Esophagus squamous epithelium (tissue), 4 donors: ENCODE measurements at regions not wholly inside any gene's neighbourhood (a gene's known extent, or its start where the extent isn't known, plus 50 kb on each side); places are given as distances from the start of the nearest gene placed in this dataset.

Source experiments
- CTCF ChIP-seq, 6 experiments: fragments of 450-650 bp in 4 of 6; fragments of 200-600 bp in 2 of 6; sonication (generic) in 2 of 6; IDR thresholded peaks; one replicate each; pipeline ENCODE4 v1.5.1; 2016 to 2019; ENCODE audit warnings: antibody characterized with exemption in 6 of 6, mild to moderate bottlenecking in 4 of 6, moderate library complexity in 4 of 6
- POLR2A ChIP-seq, 4 donors: fragments of 450-650 bp; IDR thresholded peaks; one replicate each; pipeline ENCODE4 v1.6.1; 2017; ENCODE audit warnings: antibody characterized with exemption in 4 of 4, mild to moderate bottlenecking in 4 of 4, moderate library complexity in 3 of 4

GRCh38 chr7:131878777-131879176, 322.3 kb upstream of the PODXL start:
- TF ChIP-seq CTCF (IDR thresholded peaks at IDR 0.05) (no peak), POLR2A (IDR thresholded peaks at IDR 0.05) (no peak)
